LNCAP (cell line): ENCODE measurements at regions not wholly inside any gene's neighbourhood (a gene's known extent, or its start where the extent isn't known, plus 50 kb on each side); places are given as distances from the start of the nearest gene placed in this dataset.

ENCODE experiments used
- CTCF ChIP-seq: fragments of 450-650 bp; IDR thresholded peaks from 2 replicates; pipeline ENCODE4 v1.5.1; 2017; ENCODE audit warnings: mild to moderate bottlenecking

- no peak for TF ChIP-seq CTCF
Measured at GRCh38 chr2:145530653-145531052, 1010.7 kb upstream of the ZEB2 start.

- no peak for TF ChIP-seq CTCF
Measured at GRCh38 chr2:145524836-145525235, 1004.9 kb upstream of the ZEB2 start.

GRCh38 chr2:145524303-145524702 lies 1004.4 kb upstream of the ZEB2 start:
- no peak for TF ChIP-seq CTCF

GRCh38 chr2:145511946-145512345 lies 992.0 kb upstream of the ZEB2 start:
- no peak for TF ChIP-seq CTCF

GRCh38 chr2:145503511-145503910 lies 983.6 kb upstream of the ZEB2 start:
- TF ChIP-seq CTCF: no peak

- TF ChIP-seq CTCF: no peak
Measured at GRCh38 chr2:145501920-145502319, 982.0 kb upstream of the ZEB2 start.

- TF ChIP-seq CTCF: no peak
Measured at GRCh38 chr2:145495590-145495989, 975.7 kb upstream of the ZEB2 start.

- TF ChIP-seq CTCF: no peak
Measured at GRCh38 chr2:145494441-145494840, 974.5 kb upstream of the ZEB2 start.
